Left lung (tissue), 4 donors: ENCODE measurements at regions not wholly inside any gene's neighbourhood (a gene's known extent, or its start where the extent isn't known, plus 50 kb on each side); places are given as distances from the start of the nearest gene placed in this dataset.

Experiments
- ATAC-seq: fragments of 200-7000 bp; cut with Tn5 transposase; one replicate; pipeline ENCODE4 v1.9.1; 2020; ENCODE audit warnings: moderate library complexity
- DNase-seq, 4 donors: peaks; one replicate each; pipeline ENCODE4 v3.0.0-alpha.2; 2013 to 2020
- H3K27ac ChIP-seq, 2 donors: fragments of 200-600 bp; sonication (generic) in 1 of 2; one replicate each; pipeline versions ENCODE4 v1.5.0 to v1.8.0; 2020 to 2021
- H3K27me3 ChIP-seq, 2 donors: fragments of 200-600 bp; sonication (generic) in 1 of 2; one replicate each; pipeline versions ENCODE4 v1.5.0 to v1.8.0; 2020 to 2021
- H3K36me3 ChIP-seq, 2 donors: fragments of 200-600 bp; sonication (generic) in 1 of 2; one replicate each; pipeline versions ENCODE4 v1.5.0 to v1.8.0; 2020 to 2021
- H3K4me1 ChIP-seq, 2 donors: fragments of 200-600 bp; one replicate each; pipeline ENCODE4 v1.8.0; 2021
- H3K4me3 ChIP-seq, 2 donors: fragments of 200-600 bp; sonication (generic) in 1 of 2; one replicate each; pipeline versions ENCODE4 v1.5.0 to v1.8.0; 2020 to 2021; ENCODE audit warnings: mild to moderate bottlenecking in 1 of 2
- H3K9me3 ChIP-seq, 2 donors: fragments of 200-600 bp; sonication (generic) in 1 of 2; one replicate each; pipeline versions ENCODE4 v1.5.0 to v1.8.0; 2020 to 2021
- intact Hi-C, 2 donors: fragments of 100-400 bp; cut with DNase I; formaldehyde crosslinking; loops; one replicate each; pipeline versions ENCODE4 v1.11.2 to v1.14.2; 2022
- TF ChIP-seq, protein P1 (sequence below), 2 donors: fragments of 200-600 bp; sonication (generic) in 1 of 2; IDR thresholded peaks; one replicate each; pipeline versions ENCODE4 v1.5.0 to v1.8.0; 2021; ENCODE audit warnings: antibody characterized with exemption in 2 of 2
- donor health status: DM: no; HTN: yes; CAD: no.
- donor health status: DM: no; HTN: no; CAD: no.

DNA sequence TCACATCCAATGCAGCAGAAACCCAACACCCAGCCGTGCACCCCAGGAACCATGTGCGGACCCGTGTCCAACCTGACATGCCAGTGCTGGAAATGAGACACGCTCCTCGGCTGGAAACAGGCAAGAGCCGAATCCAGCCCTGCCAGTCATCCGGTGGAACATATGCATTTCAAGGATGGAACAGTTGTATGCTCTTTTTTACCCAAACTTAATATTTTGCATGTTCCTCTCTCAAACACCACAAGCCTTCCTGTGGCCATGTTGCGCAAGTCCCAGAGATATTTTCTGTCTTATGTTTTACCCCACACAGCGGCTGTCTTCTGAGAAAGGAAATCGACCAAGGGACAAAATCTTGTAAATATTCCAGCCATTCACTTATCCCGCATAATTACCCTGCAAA lies 196.9 kb downstream of the BCL11B start:
- intact Hi-C loops = no loop called here
- DNase-seq (peak in 2 of 4 donors; percentile 25 to 46), ATAC-seq (no peak)
- Histone ChIP-seq H3K4me3 (peak overlapping the region in 1 of 2 donors; percentile 26), H3K4me1 (peaks cover 0 to 24% of the 10 kb centered on the region in 2 donors), H3K36me3 (no peaks in the 10 kb centered on the region), H3K27ac (peak overlapping the region in 1 of 2 donors; percentile 83), H3K9me3 (peaks cover 0 to 6% of the 10 kb centered on the region in 2 donors), H3K27me3 (no peaks in the 10 kb centered on the region)
- TF ChIP-seq, protein P1, sequence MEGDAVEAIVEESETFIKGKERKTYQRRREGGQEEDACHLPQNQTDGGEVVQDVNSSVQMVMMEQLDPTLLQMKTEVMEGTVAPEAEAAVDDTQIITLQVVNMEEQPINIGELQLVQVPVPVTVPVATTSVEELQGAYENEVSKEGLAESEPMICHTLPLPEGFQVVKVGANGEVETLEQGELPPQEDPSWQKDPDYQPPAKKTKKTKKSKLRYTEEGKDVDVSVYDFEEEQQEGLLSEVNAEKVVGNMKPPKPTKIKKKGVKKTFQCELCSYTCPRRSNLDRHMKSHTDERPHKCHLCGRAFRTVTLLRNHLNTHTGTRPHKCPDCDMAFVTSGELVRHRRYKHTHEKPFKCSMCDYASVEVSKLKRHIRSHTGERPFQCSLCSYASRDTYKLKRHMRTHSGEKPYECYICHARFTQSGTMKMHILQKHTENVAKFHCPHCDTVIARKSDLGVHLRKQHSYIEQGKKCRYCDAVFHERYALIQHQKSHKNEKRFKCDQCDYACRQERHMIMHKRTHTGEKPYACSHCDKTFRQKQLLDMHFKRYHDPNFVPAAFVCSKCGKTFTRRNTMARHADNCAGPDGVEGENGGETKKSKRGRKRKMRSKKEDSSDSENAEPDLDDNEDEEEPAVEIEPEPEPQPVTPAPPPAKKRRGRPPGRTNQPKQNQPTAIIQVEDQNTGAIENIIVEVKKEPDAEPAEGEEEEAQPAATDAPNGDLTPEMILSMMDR (IDR thresholded peaks at IDR 0.05) = no peak

DNA sequence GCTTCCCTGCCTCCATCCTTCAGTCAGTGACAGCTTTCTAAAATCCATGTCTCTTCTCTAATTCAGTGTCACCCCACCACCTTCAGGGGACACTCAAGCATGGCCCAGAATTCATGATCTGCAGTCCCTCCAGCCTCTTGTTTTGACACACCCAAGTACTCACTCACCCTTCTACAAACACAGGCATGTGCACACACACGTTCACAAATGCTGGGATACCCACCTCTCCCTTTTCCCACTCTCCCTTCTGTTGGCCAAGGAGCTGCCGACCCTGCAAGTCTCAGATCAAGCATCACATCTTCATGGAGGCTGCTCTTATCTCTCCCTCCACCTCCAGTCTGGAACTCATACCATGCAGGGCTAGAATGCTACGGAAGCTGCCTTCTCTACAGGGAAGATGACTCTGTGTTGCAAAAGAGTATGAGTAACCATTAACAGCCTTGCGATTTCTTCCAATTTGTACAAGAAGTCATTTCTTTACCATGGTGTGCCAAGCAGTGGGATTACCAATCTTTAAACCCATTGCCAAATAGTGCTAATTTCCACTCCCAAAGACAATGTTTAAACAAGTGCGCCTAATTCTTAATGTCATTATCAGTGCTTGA lies 196.1 kb downstream of the BCL11B start:
- H3K27me3 ChIP-seq = no peaks in the 10 kb centered on the region
- peaks cover 0 to 24% of the 10 kb centered on the region in 2 donors for H3K4me1 ChIP-seq
- TF ChIP-seq, protein P1 (IDR thresholded peaks at IDR 0.05) = no peak
- no peaks in the 10 kb centered on the region for H3K36me3 ChIP-seq
- peak overlapping the region in 1 of 2 donors; percentile 83 for H3K27ac ChIP-seq
- H3K4me3 ChIP-seq = peak overlapping the region in 1 of 2 donors; percentile 26
- DNase-seq (no peak), ATAC-seq (no peak)
- H3K9me3 ChIP-seq = peaks cover 0 to 13% of the 10 kb centered on the region in 2 donors
- intact Hi-C loops = no loop called here

DNA sequence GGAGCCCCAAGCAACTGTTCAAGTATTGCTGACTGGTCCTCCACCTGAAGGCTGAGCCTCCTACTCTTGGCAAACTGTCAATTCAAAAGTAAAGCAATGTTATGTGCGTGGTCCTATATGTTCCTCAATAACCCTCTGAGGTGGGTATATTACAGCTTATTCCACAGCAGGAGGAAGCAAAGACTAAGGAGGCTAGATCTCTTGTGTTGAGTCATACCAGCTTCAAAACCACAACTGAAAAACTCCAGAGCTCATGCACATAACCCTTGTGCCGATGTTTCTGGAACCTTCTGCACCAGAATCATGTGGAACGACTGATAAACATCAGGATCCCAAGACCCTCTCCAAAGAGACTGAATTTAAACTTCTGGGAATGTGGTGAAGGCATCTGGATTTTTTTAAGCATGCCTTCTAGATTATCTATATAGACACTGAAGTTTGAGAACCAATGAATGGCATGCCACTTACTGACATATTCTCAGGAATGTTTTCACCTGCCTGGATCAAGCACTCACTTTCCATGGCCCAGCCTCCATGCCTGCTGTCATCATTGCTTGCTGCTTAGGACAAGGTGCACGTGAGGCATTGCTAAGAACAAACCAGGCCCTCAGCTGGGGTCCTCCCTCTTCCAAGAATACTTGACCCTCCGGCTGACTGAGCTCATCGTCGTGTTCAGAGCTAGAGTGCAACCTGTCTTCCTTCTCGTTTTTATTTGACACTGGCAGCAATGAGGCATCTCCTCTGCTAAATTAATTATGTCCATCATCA lies 194.7 kb downstream of the BCL11B start:
- no peak overlapping the region for H3K4me3 ChIP-seq
- peak overlapping the region in 1 of 2 donors; percentile 83 for H3K27ac ChIP-seq
- H3K36me3 ChIP-seq = no peaks in the 10 kb centered on the region
- no peaks in the 10 kb centered on the region for H3K27me3 ChIP-seq
- no peak for DNase-seq
- H3K4me1 ChIP-seq = peaks cover 0 to 24% of the 10 kb centered on the region in 2 donors
- intact Hi-C loops = no loop called here
- ATAC-seq = no peak
- peaks cover 0 to 14% of the 10 kb centered on the region in 2 donors for H3K9me3 ChIP-seq
- TF ChIP-seq, protein P1 (IDR thresholded peaks at IDR 0.05) = no peak

DNA sequence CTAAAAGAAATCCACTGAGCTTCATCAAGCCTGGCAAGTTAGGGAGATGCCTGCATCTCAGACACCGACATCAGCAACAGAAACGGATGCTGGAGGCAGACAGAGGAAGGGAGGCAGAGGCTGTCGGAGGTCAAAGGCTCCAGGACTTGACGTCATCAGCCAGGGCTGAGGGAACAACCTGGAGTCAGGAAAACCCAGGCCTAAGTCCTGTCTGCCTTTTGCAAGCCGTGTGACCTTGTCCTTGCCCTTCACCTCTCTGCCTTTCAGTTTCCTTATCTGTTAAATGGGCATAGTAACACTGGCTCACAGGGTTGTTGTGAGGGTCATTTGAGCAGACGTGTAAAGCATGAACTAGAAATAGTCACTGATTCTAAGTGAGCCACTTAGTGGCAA lies 194.2 kb downstream of the BCL11B start:
- Histone ChIP-seq H3K4me1 (peaks cover 0 to 24% of the 10 kb centered on the region in 2 donors), H3K36me3 (no peaks in the 10 kb centered on the region), H3K27me3 (no peaks in the 10 kb centered on the region), H3K9me3 (peaks cover 0 to 14% of the 10 kb centered on the region in 2 donors), H3K27ac (no peak overlapping the region), H3K4me3 (no peak overlapping the region)
- DNase-seq (no peak), ATAC-seq (no peak)
- TF ChIP-seq, protein P1 (IDR thresholded peaks at IDR 0.05) = no peak
- intact Hi-C loops = no loop called here

DNA sequence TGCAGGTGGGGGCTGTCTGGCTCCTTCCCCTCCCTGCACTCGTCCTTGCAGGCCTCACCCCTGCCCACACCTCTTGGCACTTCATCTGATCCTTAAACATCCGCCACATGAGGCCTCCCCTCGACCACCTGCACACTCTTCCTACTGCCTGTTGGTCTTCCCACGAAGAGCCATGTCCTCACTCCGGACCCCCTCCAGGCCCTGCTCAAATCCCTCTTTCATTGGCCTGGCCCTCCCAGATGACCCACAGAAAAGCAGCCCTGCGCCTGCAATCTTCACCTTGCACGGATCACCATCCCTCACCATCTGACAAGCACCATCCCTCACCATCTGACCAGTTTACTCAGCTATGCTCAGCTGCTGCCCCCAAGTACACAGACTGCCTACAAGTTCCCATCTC lies 193.6 kb downstream of the BCL11B start:
- H3K9me3 ChIP-seq = peaks cover 0 to 14% of the 10 kb centered on the region in 2 donors
- H3K36me3 ChIP-seq = no peaks in the 10 kb centered on the region
- ATAC-seq (no peak), DNase-seq (no peak)
- H3K27ac ChIP-seq = no peak overlapping the region
- no peak overlapping the region for H3K4me3 ChIP-seq
- no peaks in the 10 kb centered on the region for H3K27me3 ChIP-seq
- intact Hi-C loops = no loop called here
- H3K4me1 ChIP-seq = peaks cover 0 to 24% of the 10 kb centered on the region in 2 donors
- TF ChIP-seq, protein P1 (IDR thresholded peaks at IDR 0.05) = no peak
